Glutamatergic neuron (in vitro differentiated cells): ENCODE measurements at regions not wholly inside any gene's neighbourhood (a gene's known extent, or its start where the extent isn't known, plus 50 kb on each side); places are given as distances from the start of the nearest gene placed in this dataset.

Source experiments
- DNase-seq: peaks from one replicate; pipeline ENCODE4 v3.0.0; 2022
- H3K27ac Mint-ChIP-seq: one replicate; pipeline ENCODE4 v1.8.0; 2020; ENCODE audit warnings: mild to moderate bottlenecking, mixed read lengths, inconsistent platforms; ENCODE audit not compliant: unreplicated experiment
- H3K27me3 Mint-ChIP-seq: one replicate; pipeline ENCODE4 v1.8.0; 2020; ENCODE audit warnings: mild to moderate bottlenecking, moderate library complexity, mixed read lengths, inconsistent platforms; ENCODE audit not compliant: unreplicated experiment
- H3K36me3 Mint-ChIP-seq: one replicate; pipeline ENCODE4 v1.8.0; 2020; ENCODE audit warnings: mild to moderate bottlenecking, mixed read lengths, inconsistent platforms; ENCODE audit not compliant: unreplicated experiment
- H3K4me1 Mint-ChIP-seq: one replicate; pipeline ENCODE4 v1.8.0; 2020; ENCODE audit warnings: mild to moderate bottlenecking, low read depth, mixed read lengths, inconsistent platforms; ENCODE audit not compliant: unreplicated experiment
- H3K4me3 Mint-ChIP-seq: one replicate; pipeline ENCODE4 v1.8.0; 2020; ENCODE audit warnings: mild to moderate bottlenecking, mixed read lengths, inconsistent platforms; ENCODE audit not compliant: unreplicated experiment
- H3K9me3 Mint-ChIP-seq: one replicate; pipeline ENCODE4 v1.8.0; 2020; ENCODE audit warnings: mild to moderate bottlenecking, moderate library complexity, mixed read lengths, inconsistent platforms; ENCODE audit not compliant: unreplicated experiment
- CTCF ChIP-seq: fragments of 200-600 bp; sonication (generic); IDR thresholded peaks from one replicate; pipeline ENCODE4 v1.5.0; 2021; ENCODE audit not compliant: partially characterized antibody, unreplicated experiment

- Mint-ChIP-seq H3K4me1 (peaks cover 18% of the 10 kb centered on the region), H3K9me3 (peaks cover 8% of the 10 kb centered on the region), H3K4me3 (no peak overlapping the region), H3K27ac (no peak overlapping the region), H3K36me3 (no peaks in the 10 kb centered on the region), H3K27me3 (no peaks in the 10 kb centered on the region)
- no peak for TF ChIP-seq CTCF
- no peak for DNase-seq
Measured at GRCh38 chr2:145199042-145199441, 679.1 kb upstream of the ZEB2 start.

DNA sequence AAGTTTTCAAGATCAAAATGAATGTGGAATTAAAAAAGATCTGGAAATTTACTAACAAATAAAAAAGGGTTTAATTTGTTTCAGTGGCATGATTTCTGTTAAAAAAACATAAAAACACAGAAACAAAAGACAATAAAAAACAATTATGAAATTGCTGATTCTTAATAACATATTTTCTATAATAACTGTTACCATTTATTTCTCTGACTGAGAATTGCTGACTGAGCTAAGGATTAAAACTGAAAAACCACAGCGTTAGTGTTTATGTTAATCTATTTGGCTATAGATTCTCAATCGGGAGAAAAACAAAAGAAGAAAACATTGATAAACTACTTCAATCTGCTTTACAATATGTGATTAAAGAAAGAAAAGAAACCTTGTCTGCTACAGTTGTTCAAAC is 678.6 kb upstream of the ZEB2 start:
- Mint-ChIP-seq H3K27me3 (no peaks in the 10 kb centered on the region), H3K4me1 (peaks cover 18% of the 10 kb centered on the region), H3K9me3 (peaks cover 4% of the 10 kb centered on the region), H3K4me3 (no peak overlapping the region), H3K36me3 (no peaks in the 10 kb centered on the region), H3K27ac (no peak overlapping the region)
- no peak for DNase-seq
- TF ChIP-seq CTCF = no peak

GRCh38 chr2:145197944-145198343 is 678.0 kb upstream of the ZEB2 start:
- no peak for DNase-seq
- peaks cover 4% of the 10 kb centered on the region for H3K9me3 Mint-ChIP-seq
- TF ChIP-seq CTCF = no peak
- H3K36me3 Mint-ChIP-seq = no peaks in the 10 kb centered on the region
- H3K4me3 Mint-ChIP-seq = no peak overlapping the region
- peaks cover 17% of the 10 kb centered on the region for H3K4me1 Mint-ChIP-seq
- no peaks in the 10 kb centered on the region for H3K27me3 Mint-ChIP-seq
- H3K27ac Mint-ChIP-seq = no peak overlapping the region

DNA sequence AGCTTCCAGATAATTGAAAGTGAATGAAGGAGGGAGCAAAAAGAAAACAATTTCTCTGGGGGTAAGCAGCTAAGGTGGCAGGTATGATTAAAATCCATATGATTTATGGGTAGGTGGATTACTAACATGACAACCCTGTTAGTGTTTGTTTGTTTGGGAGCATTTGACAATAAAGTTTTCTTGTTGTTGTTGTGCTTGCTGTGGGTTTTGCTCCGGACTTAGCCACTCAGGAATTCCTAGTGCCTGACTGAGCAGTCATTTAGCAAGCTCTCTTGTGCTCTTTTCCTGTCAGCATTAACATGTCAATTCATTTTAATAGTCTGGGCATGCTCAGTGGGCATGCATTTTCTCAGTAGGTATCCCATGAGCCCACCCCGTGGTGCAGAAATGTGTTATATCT is 674.8 kb upstream of the ZEB2 start:
- Mint-ChIP-seq H3K4me3 (no peak overlapping the region), H3K36me3 (no peaks in the 10 kb centered on the region), H3K4me1 (peaks cover 11% of the 10 kb centered on the region), H3K27ac (no peak overlapping the region), H3K27me3 (no peaks in the 10 kb centered on the region), H3K9me3 (peaks cover 3% of the 10 kb centered on the region)
- DNase-seq = no peak
- TF ChIP-seq CTCF = no peak

DNA sequence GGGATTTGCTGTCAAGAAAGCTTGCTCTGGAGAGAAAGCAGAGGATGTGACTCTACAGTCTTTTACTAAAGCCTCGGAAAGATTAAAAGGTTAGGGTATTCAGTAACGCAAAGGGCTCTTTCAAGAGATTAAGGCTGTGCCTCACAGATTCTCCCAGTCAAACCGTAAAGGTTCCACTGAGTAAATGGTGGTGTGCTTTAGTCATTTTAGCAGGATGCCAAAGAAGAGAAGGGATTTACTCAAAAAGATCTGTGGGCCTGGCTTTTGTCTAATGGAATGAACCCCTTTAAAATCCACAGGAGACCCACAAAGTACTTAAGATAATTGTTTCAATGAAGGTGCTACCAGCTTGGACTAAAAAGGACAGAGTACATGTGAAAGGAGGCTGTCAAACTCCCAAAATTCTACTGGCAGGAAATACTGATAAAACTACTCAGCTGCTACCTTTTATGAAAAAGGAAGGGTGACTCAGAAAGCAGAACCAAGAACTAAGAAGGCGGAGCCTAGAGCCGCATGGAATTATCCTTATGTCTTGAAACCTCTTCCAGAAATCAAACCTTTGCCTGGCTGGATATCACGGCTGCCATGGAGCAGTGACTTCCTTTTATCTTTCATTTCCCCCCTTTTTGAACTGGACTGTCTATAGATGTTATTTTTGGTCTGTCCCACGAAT is 670.2 kb upstream of the ZEB2 start:
- peaks cover 19% of the 10 kb centered on the region for H3K4me1 Mint-ChIP-seq
- H3K9me3 Mint-ChIP-seq = peaks cover 3% of the 10 kb centered on the region
- no peak for DNase-seq
- H3K4me3 Mint-ChIP-seq = no peak overlapping the region
- peaks cover 2% of the 10 kb centered on the region for H3K27me3 Mint-ChIP-seq
- H3K27ac Mint-ChIP-seq = no peak overlapping the region
- no peak for TF ChIP-seq CTCF
- H3K36me3 Mint-ChIP-seq = no peaks in the 10 kb centered on the region
